Memory B cell (primary cell): ENCODE measurements at regions not wholly inside any gene's neighbourhood (a gene's known extent, or its start where the extent isn't known, plus 50 kb on each side); places are given as distances from the start of the nearest gene placed in this dataset.

ENCODE experiments used
- ATAC-seq: fragments of 150-1000 bp; cut with Tn5 transposase; 2 replicates; pipeline ENCODE4 v1.10.0; 2021; ENCODE audit warnings: low read depth, mild to moderate bottlenecking, moderate library complexity
- DNase-seq, 2 donors: peaks; one replicate each; pipeline ENCODE4 v3.0.0; 2022; ENCODE audit warnings: low spot score in 2 of 2
- H3K27ac Mint-ChIP-seq: one replicate; pipeline ENCODE4 v1.8.0; 2022; ENCODE audit warnings: mild to moderate bottlenecking, moderate library complexity, mixed read lengths
- H3K27me3 Mint-ChIP-seq: one replicate; pipeline ENCODE4 v1.8.0; 2022; ENCODE audit warnings: mixed read lengths
- H3K36me3 Mint-ChIP-seq: one replicate; pipeline ENCODE4 v1.8.0; 2022; ENCODE audit warnings: mild to moderate bottlenecking, mixed read lengths
- H3K4me1 Mint-ChIP-seq: one replicate; pipeline ENCODE4 v1.8.0; 2022; ENCODE audit warnings: mixed read lengths
- H3K4me3 Mint-ChIP-seq: one replicate; pipeline ENCODE4 v1.8.0; 2022; ENCODE audit warnings: mild to moderate bottlenecking, moderate library complexity, mixed read lengths
- H3K9me3 Mint-ChIP-seq: one replicate; pipeline ENCODE4 v1.8.0; 2022; ENCODE audit warnings: mixed read lengths

GRCh38 chr15:25268166-25268565, 170.7 kb downstream of the UBE3A start:
- Mint-ChIP-seq H3K36me3 (no peaks in the 10 kb centered on the region), H3K27ac (no peak overlapping the region), H3K9me3 (peaks cover 9% of the 10 kb centered on the region), H3K4me1 (no peaks in the 10 kb centered on the region), H3K27me3 (peaks cover 2% of the 10 kb centered on the region), H3K4me3 (no peak overlapping the region)
- DNase-seq: no peak
- ATAC-seq: no peak
